Smooth muscle cell (in vitro differentiated cells): ENCODE measurements at regions not wholly inside any gene's neighbourhood (a gene's known extent, or its start where the extent isn't known, plus 50 kb on each side); places are given as distances from the start of the nearest gene placed in this dataset.

Source experiments
- DNase-seq: peaks from one replicate; lab custom pipeline; 2025; ENCODE audit not compliant: unreplicated experiment; lab: John Stamatoyannopoulos, UW
- H2AFZ ChIP-seq: fragments of 200-600 bp; sonication (generic); 2 replicates; pipeline ENCODE4 v1.6.0; 2016; ENCODE audit warnings: antibody characterized with exemption, low read depth, mild to moderate bottlenecking
- H3F3A ChIP-seq: fragments of 200-600 bp; sonication (generic); 2 replicates; pipeline ENCODE4 v1.6.0; 2017; ENCODE audit warnings: antibody characterized with exemption, low read depth
- H3K27ac ChIP-seq: fragments of 200-600 bp; sonication (generic); 2 replicates; pipeline ENCODE4 v1.5.1; 2016; ENCODE audit warnings: low read depth, mild to moderate bottlenecking
- H3K27me3 ChIP-seq: fragments of 200-600 bp; sonication (generic); 2 replicates; pipeline ENCODE4 v1.6.1; 2016; ENCODE audit warnings: low read depth, mild to moderate bottlenecking
- H3K36me3 ChIP-seq: fragments of 200-600 bp; sonication (generic); 2 replicates; pipeline ENCODE4 v1.5.1; 2016; ENCODE audit warnings: low read depth
- H3K4me1 ChIP-seq: fragments of 200-600 bp; sonication (generic); 2 replicates; pipeline ENCODE4 v1.5.1; 2016; ENCODE audit warnings: low read depth
- H3K4me2 ChIP-seq: fragments of 200-600 bp; sonication (generic); 2 replicates; pipeline ENCODE4 v1.6.0; 2016; ENCODE audit warnings: mild to moderate bottlenecking
- H3K4me3 ChIP-seq: fragments of 200-600 bp; sonication (generic); 2 replicates; pipeline ENCODE4 v1.5.1; 2016; ENCODE audit warnings: mild to moderate bottlenecking
- H3K79me2 ChIP-seq: fragments of 200-600 bp; sonication (generic); 2 replicates; pipeline ENCODE4 v1.6.0; 2016; ENCODE audit warnings: low read depth, mild to moderate bottlenecking
- H3K9ac ChIP-seq: fragments of 200-600 bp; sonication (generic); 2 replicates; pipeline ENCODE4 v1.6.0; 2016; ENCODE audit warnings: low read depth
- H3K9me3 ChIP-seq: fragments of 200-600 bp; sonication (generic); replicated peaks from 2 replicates; pipeline ENCODE4 v1.5.1; 2016; ENCODE audit warnings: low read depth
- H4K20me1 ChIP-seq: fragments of 200-600 bp; sonication (generic); 2 replicates; pipeline ENCODE4 v1.6.0; 2016; ENCODE audit warnings: low read depth
- CTCF ChIP-seq: fragments of 200-600 bp; sonication (generic); IDR thresholded peaks from 2 replicates; pipeline ENCODE4 v1.5.1; 2017; ENCODE audit warnings: borderline replicate concordance, mild to moderate bottlenecking, antibody characterized with exemption; ENCODE audit not compliant: insufficient read depth, poor library complexity, severe bottlenecking
- WGBS: methylation state at CpG from one replicate; pipeline ENCODE4 v1.1.7; 2016; ENCODE audit warnings: low lambda C conversion rate; 5-methylcytosine and 5-hydroxymethylcytosine counted together

- 85% methylated on average over 5 of the region's 5 CpGs for WGBS
- Histone ChIP-seq H3K4me3 (no peak overlapping the region), H3K4me2 (no peak overlapping the region), H3K9me3 (no peaks in the 10 kb centered on the region), H3K9ac (no peak overlapping the region), H3F3A (no peaks in the 10 kb centered on the region), H3K4me1 (no peaks in the 10 kb centered on the region), H3K27me3 (no peaks in the 10 kb centered on the region), H2AFZ (no peak overlapping the region), H3K27ac (no peak overlapping the region), H4K20me1 (no peaks in the 10 kb centered on the region), H3K36me3 (no peaks in the 10 kb centered on the region), H3K79me2 (no peaks in the 10 kb centered on the region)
- DNase-seq: no peak
- TF ChIP-seq CTCF: no peak
Measured at GRCh38 chr4:171588764-171589163, 224.4 kb upstream of the GALNTL6 start.

- no peaks in the 10 kb centered on the region for H3F3A ChIP-seq
- H3K4me1 ChIP-seq: no peaks in the 10 kb centered on the region
- no peaks in the 10 kb centered on the region for H4K20me1 ChIP-seq
- no peak overlapping the region for H3K9ac ChIP-seq
- WGBS: 64% methylated on average over 3 of the region's 3 CpGs
- H3K36me3 ChIP-seq: no peaks in the 10 kb centered on the region
- H3K79me2 ChIP-seq: no peaks in the 10 kb centered on the region
- no peak for DNase-seq
- H3K9me3 ChIP-seq: no peaks in the 10 kb centered on the region
- no peak overlapping the region for H3K4me3 ChIP-seq
- H2AFZ ChIP-seq: no peak overlapping the region
- no peak for TF ChIP-seq CTCF
- H3K27ac ChIP-seq: no peak overlapping the region
- no peak overlapping the region for H3K4me2 ChIP-seq
- no peaks in the 10 kb centered on the region for H3K27me3 ChIP-seq
Measured at GRCh38 chr4:171588051-171588545, 225.1 kb upstream of the GALNTL6 start.

GRCh38 chr4:171583790-171584189, 229.4 kb upstream of the GALNTL6 start:
- H3K4me3 ChIP-seq: no peak overlapping the region
- H3K4me2 ChIP-seq: no peak overlapping the region
- no peaks in the 10 kb centered on the region for H3K27me3 ChIP-seq
- no peaks in the 10 kb centered on the region for H3K4me1 ChIP-seq
- no peak overlapping the region for H3K9ac ChIP-seq
- H3K9me3 ChIP-seq: no peaks in the 10 kb centered on the region
- H3K79me2 ChIP-seq: no peaks in the 10 kb centered on the region
- TF ChIP-seq CTCF: no peak
- no peak overlapping the region for H3K27ac ChIP-seq
- H2AFZ ChIP-seq: no peak overlapping the region
- no peaks in the 10 kb centered on the region for H3K36me3 ChIP-seq
- no peaks in the 10 kb centered on the region for H4K20me1 ChIP-seq
- no peaks in the 10 kb centered on the region for H3F3A ChIP-seq
- no peak for DNase-seq

GRCh38 chr4:171582961-171583581, 230.1 kb upstream of the GALNTL6 start:
- no peaks in the 10 kb centered on the region for H3F3A ChIP-seq
- H3K79me2 ChIP-seq: no peaks in the 10 kb centered on the region
- H3K27me3 ChIP-seq: no peaks in the 10 kb centered on the region
- H3K9me3 ChIP-seq: no peaks in the 10 kb centered on the region
- H3K4me1 ChIP-seq: no peaks in the 10 kb centered on the region
- H3K36me3 ChIP-seq: no peaks in the 10 kb centered on the region
- 90% methylated on average over 4 of the region's 4 CpGs for WGBS
- H4K20me1 ChIP-seq: no peaks in the 10 kb centered on the region
- no peak for DNase-seq
- no peak overlapping the region for H3K27ac ChIP-seq
- no peak for TF ChIP-seq CTCF
- no peak overlapping the region for H3K9ac ChIP-seq
- H2AFZ ChIP-seq: no peak overlapping the region
- H3K4me2 ChIP-seq: no peak overlapping the region
- H3K4me3 ChIP-seq: no peak overlapping the region
